Endodermal cell (in vitro differentiated cells): ENCODE measurements at regions not wholly inside any gene's neighbourhood (a gene's known extent, or its start where the extent isn't known, plus 50 kb on each side); places are given as distances from the start of the nearest gene placed in this dataset.

ENCODE experiments used
- DNase-seq: peaks from one replicate; pipeline ENCODE4 v3.0.0-alpha.2; 2017
- H3K27ac ChIP-seq: 2 replicates; pipeline ENCODE4 v1.5.1; 2013; ENCODE audit warnings: mild to moderate bottlenecking, low read depth, low read length, moderate library complexity
- H3K27me3 ChIP-seq: 2 replicates; pipeline ENCODE4 v1.6.1; 2013; ENCODE audit warnings: mild to moderate bottlenecking, low read length, moderate library complexity; ENCODE audit not compliant: insufficient read depth, control insufficient read depth, poor library complexity, severe bottlenecking
- H3K36me3 ChIP-seq: 2 replicates; pipeline ENCODE4 v1.7.0; 2013; ENCODE audit warnings: mild to moderate bottlenecking, low read length, moderate library complexity; ENCODE audit not compliant: control insufficient read depth, insufficient read depth
- H3K4me1 ChIP-seq: one replicate; pipeline ENCODE4 v1.7.0; 2013; ENCODE audit warnings: low read length; ENCODE audit not compliant: control insufficient read depth, insufficient read depth
- H3K4me3 ChIP-seq: 2 replicates; pipeline ENCODE4 v1.5.1; 2013; ENCODE audit warnings: mild to moderate bottlenecking, low read length, moderate library complexity
- H3K9ac ChIP-seq: 2 replicates; pipeline ENCODE4 v1.6.1; 2013; ENCODE audit warnings: mild to moderate bottlenecking, low read length, moderate library complexity; ENCODE audit not compliant: poor library complexity, severe bottlenecking; ENCODE audit errors: extremely low read depth
- H3K9me3 ChIP-seq: 2 replicates; pipeline ENCODE4 v1.6.1; 2013; ENCODE audit warnings: mild to moderate bottlenecking, low read length, moderate library complexity; ENCODE audit not compliant: control insufficient read depth
- H3K27ac Mint-ChIP-seq: 2 replicates; pipeline ENCODE4 v1.8.0; 2020; ENCODE audit warnings: mixed read lengths
- H3K27me3 Mint-ChIP-seq: 2 replicates; pipeline ENCODE4 v1.8.0; 2021; ENCODE audit warnings: mild to moderate bottlenecking, mixed read lengths; ENCODE audit not compliant: insufficient read depth
- H3K36me3 Mint-ChIP-seq: 2 replicates; pipeline ENCODE4 v1.8.0; 2020; ENCODE audit warnings: low read depth, mixed read lengths
- H3K4me1 Mint-ChIP-seq: 2 replicates; pipeline ENCODE4 v1.8.0; 2020; ENCODE audit warnings: mixed read lengths
- H3K4me3 Mint-ChIP-seq: 2 replicates; pipeline ENCODE4 v1.8.0; 2020; ENCODE audit warnings: mild to moderate bottlenecking, moderate library complexity, mixed read lengths
- H3K9me3 Mint-ChIP-seq: 2 replicates; pipeline ENCODE4 v1.8.0; 2020; ENCODE audit warnings: mild to moderate bottlenecking, mixed read lengths
- WGBS, 2 experiments: methylation state at CpG; one replicate each; pipeline versions ENCODE4 v1.1.5 to v1.1.7; 2013; ENCODE audit warnings: missing lambda C conversion rate in 2 of 2, mixed read lengths in 1 of 2; ENCODE audit not compliant: insufficient coverage in 1 of 2, insufficient read length in 1 of 2; 5-methylcytosine and 5-hydroxymethylcytosine counted together
- TF ChIP-seq, protein P1 (sequence below): fragments of 200-600 bp; sonication (generic); conservative IDR thresholded peaks from 2 replicates; pipeline ENCODE4 v1.5.0; 2021; ENCODE audit warnings: antibody characterized with exemption, mild to moderate bottlenecking

DNA sequence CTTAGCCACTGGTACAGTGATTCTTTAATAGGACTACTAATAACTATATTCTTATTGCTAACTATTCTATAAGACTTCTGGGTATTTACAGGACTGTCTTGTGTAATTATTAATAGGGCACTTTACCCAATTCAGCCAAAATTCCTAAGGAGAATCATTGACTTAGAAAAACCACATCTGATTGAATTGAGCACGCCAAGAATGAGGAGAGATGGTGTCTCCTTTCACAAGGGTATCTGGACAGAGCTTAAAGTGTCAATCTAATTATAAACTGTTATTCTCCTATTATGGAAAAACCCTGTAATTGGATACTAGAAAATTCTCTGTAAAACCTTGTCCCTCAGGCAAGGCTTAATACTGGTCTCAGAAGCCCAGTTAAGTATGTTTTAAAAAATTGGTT lies 111.1 kb upstream of the TLL1 start:
- H3K27me3 Mint-ChIP-seq: no peaks in the 10 kb centered on the region
- no peaks in the 10 kb centered on the region for H3K9me3 ChIP-seq
- no peaks in the 10 kb centered on the region for H3K36me3 ChIP-seq
- H3K27me3 ChIP-seq: no peaks in the 10 kb centered on the region
- no peaks in the 10 kb centered on the region for H3K4me1 ChIP-seq
- H3K27ac ChIP-seq: no peak overlapping the region
- H3K4me3 Mint-ChIP-seq: no peak overlapping the region
- no peak for DNase-seq
- H3K4me1 Mint-ChIP-seq: peaks cover 12% of the 10 kb centered on the region
- TF ChIP-seq, protein P1, sequence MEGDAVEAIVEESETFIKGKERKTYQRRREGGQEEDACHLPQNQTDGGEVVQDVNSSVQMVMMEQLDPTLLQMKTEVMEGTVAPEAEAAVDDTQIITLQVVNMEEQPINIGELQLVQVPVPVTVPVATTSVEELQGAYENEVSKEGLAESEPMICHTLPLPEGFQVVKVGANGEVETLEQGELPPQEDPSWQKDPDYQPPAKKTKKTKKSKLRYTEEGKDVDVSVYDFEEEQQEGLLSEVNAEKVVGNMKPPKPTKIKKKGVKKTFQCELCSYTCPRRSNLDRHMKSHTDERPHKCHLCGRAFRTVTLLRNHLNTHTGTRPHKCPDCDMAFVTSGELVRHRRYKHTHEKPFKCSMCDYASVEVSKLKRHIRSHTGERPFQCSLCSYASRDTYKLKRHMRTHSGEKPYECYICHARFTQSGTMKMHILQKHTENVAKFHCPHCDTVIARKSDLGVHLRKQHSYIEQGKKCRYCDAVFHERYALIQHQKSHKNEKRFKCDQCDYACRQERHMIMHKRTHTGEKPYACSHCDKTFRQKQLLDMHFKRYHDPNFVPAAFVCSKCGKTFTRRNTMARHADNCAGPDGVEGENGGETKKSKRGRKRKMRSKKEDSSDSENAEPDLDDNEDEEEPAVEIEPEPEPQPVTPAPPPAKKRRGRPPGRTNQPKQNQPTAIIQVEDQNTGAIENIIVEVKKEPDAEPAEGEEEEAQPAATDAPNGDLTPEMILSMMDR: no peak
- H3K4me3 ChIP-seq: no peak overlapping the region
- no peak overlapping the region for H3K9ac ChIP-seq
- 82% methylated on average over 1 of the region's 1 CpG; no CpG with 5 or more reads in 1 of the 2 experiments for WGBS, 2 experiments
- no peaks in the 10 kb centered on the region for H3K9me3 Mint-ChIP-seq
- no peaks in the 10 kb centered on the region for H3K36me3 Mint-ChIP-seq
- no peak overlapping the region for H3K27ac Mint-ChIP-seq

DNA sequence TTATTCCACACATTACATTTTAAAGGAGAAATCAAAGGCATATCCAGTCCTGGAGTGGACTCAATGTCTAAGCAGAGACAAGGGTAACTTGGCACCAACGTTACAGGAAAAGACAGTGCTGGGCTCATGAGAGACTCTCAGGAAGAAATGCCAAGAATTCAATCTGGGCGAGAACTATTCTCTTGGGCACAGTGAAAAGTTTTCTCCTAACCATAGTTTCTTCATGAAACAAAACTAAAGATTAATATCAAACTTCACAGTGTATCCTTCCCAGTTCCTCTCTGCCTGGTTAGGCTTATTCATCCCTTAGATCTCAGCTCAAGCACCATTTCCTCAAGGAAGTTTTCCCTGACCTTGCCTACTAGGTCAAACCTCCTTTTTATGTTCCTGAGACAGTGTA lies 109.4 kb upstream of the TLL1 start:
- Histone ChIP-seq H3K4me3 (no peak overlapping the region), H3K9me3 (no peaks in the 10 kb centered on the region), H3K27ac (no peak overlapping the region), H3K27me3 (no peaks in the 10 kb centered on the region), H3K36me3 (no peaks in the 10 kb centered on the region), H3K4me1 (no peaks in the 10 kb centered on the region), H3K9ac (no peak overlapping the region)
- Mint-ChIP-seq H3K4me1 (peaks cover 17% of the 10 kb centered on the region), H3K27me3 (no peaks in the 10 kb centered on the region), H3K27ac (no peak overlapping the region), H3K4me3 (no peak overlapping the region), H3K9me3 (no peaks in the 10 kb centered on the region), H3K36me3 (no peaks in the 10 kb centered on the region)
- 86 to 100% methylated on average over 2 of the region's 2 CpGs for WGBS, 2 experiments
- TF ChIP-seq, protein P1: no peak
- DNase-seq: no peak

DNA sequence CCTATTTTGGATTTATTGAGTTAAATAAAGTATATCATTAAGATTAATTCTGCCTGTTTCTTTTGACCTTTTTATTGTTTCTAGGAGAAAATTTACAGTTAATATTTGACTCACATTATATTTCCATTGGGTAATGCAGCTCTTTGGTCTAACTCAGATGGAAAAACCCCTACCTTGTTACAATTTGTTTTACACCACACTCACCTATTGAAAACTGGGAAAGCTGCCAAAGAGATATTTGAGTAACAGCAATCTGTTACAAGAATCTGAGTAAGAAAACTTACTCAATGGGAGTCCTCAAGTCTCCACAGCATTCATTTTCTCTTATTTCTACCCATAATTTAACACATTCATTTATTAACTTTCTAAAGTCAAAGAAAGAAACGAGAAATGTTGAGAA lies 108.0 kb upstream of the TLL1 start:
- no peaks in the 10 kb centered on the region for H3K36me3 Mint-ChIP-seq
- H3K27me3 Mint-ChIP-seq: no peaks in the 10 kb centered on the region
- TF ChIP-seq, protein P1: no peak
- no peak overlapping the region for H3K27ac ChIP-seq
- H3K4me3 Mint-ChIP-seq: no peak overlapping the region
- H3K36me3 ChIP-seq: no peaks in the 10 kb centered on the region
- no peak overlapping the region for H3K27ac Mint-ChIP-seq
- H3K4me3 ChIP-seq: no peak overlapping the region
- H3K9me3 Mint-ChIP-seq: no peaks in the 10 kb centered on the region
- H3K4me1 Mint-ChIP-seq: peaks cover 12% of the 10 kb centered on the region
- no peaks in the 10 kb centered on the region for H3K9me3 ChIP-seq
- no peaks in the 10 kb centered on the region for H3K27me3 ChIP-seq
- 100% methylated on average over 1 of the region's 1 CpG; no CpG with 5 or more reads in 1 of the 2 experiments for WGBS, 2 experiments
- H3K9ac ChIP-seq: no peak overlapping the region
- H3K4me1 ChIP-seq: no peaks in the 10 kb centered on the region
- DNase-seq: no peak
